NCI-H2081 (cell line): ENCODE measurements at regions not wholly inside any gene's neighbourhood (a gene's known extent, or its start where the extent isn't known, plus 50 kb on each side); places are given as distances from the start of the nearest gene placed in this dataset.
"Not testable (repeated sequence)": the region's sequence is repeated elsewhere in the genome, so short reads cannot be mapped to it uniquely, and the experiment has no call there.

Source experiments
- DNase-seq, 2 experiments: peaks; one replicate each; lab custom pipeline; 2025; lab: John Stamatoyannopoulos, UW

- no peak for DNase-seq
Measured at GRCh38 chr14:97802430-97803373, 1005.5 kb downstream of the VRK1 start.

DNA sequence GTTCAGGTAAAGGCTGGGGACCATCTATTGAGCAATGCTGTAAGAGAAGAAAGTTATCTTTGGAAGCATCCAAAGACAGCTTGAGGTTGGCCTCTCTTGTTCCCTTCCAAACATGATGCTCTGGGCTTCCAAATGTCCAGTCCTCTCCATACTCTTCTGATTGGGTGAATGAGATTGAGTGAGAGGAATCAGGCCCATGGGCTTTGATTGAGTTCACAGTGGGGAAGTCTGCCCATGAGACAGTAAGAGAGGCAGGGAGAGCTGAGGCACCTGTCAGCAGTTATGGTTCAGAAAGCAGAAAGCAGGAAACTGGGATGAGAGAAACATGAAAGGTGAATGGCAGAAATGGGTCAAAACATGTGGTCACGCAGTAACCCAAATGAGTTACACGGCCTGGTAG is 1006.9 kb downstream of the VRK1 start:
- no peak for DNase-seq

DNA sequence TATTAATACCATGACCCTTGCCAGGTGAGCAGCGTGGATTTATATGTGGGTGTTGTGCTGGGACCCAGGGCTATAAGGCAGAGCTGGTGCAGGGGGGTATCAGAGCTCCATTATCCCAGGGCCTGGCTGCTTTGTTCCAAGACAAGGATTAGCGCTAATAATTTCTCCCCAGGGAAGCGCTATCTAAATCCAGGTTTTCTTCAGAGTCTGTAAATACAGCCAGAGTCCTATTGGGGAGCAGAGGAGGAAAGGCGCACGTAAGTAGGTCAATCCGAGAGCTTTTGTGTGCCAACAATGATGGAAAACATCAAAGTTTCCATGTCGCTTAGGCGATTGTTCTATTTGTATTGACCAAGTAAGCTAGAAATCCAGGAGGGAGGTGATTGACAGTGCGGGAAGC is 1009.7 kb downstream of the VRK1 start:
- DNase-seq: no peak

- DNase-seq: not testable (repeated sequence)
Measured at GRCh38 chr14:97808541-97808940, 1011.4 kb downstream of the VRK1 start.

GRCh38 chr14:97813556-97813955 is 1016.4 kb downstream of the VRK1 start:
- DNase-seq: no peak

DNA sequence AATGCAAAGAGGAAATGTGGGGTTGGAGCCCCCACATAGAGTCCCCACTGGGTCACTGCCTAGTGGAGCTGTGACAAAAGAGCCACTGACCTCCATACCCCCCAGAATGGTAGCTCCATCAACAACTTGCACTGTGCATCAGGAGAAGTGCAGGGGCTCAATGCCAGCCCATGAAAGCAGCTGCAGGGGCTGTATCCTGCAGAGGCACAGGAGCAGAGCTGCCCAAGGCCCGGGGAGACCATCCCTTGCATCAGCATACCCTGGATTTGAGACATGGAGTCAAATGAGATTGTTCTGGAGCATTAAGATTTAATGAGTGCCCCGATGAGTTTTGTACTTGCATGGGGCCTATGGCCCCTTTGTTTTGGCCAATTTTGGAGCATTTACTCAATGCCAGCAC is 1023.6 kb downstream of the VRK1 start:
- DNase-seq: no peak

GRCh38 chr14:97824218-97824617 is 1027.0 kb downstream of the VRK1 start:
- DNase-seq: no peak

DNA sequence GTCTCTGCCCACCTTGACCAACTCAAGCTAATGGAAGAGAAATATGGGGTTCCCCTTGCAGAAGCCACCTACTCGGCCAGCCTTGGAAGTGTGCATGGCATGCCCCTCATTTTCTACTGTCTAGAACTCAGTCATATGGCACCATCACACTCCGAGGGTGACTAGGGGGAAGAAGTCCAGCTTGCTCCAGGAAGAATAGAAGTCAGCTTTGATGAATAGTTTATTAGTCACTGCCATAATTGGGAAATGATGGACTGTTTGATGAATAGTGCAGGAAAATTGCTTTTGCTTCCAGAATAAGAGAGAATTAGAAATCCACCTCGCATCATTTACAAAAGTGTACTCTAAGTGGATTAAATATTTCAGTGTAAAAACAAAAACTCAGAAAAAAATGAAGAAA is 1030.6 kb downstream of the VRK1 start:
- DNase-seq: no peak

DNA sequence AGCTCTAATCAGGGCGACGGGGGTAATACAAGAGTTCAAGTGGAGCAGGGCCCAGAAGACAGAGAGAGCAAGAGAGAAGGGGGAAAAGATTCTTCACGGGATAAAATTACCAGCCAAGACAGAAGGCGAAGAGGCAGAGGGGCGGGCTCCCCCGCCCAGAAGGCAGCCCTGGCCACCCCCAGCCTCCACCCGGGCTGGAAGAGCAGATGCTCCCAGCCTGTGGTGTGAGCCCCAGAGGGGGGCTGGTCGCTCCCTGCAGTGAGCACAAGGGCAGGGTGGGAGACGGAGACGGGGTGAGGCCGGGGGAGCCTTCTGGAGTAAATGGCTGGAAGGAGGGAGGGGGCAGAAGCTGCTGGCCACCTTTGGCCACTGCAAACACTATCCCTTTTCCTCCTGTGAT is 1035.6 kb downstream of the VRK1 start:
- no peak for DNase-seq

DNA sequence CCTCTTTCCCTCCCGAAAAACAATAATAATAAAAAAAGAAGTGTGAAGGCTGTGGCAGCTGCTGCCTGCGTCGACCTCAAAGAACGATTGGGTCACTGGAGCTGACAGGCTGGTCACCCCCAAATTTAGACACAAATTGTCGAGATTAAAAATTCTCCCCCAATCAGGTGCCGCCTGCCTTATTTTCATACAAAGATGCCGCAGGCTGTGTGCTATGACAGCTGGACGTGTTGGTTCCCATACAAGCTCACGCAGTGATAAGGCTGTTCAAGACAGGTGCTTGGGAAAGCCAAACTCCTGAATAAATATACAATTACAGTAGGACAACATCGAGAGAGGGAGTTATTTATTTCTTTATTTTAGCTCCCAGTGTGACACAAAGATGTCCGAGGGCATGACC is 1041.8 kb downstream of the VRK1 start:
- DNase-seq: no peak

- no peak for DNase-seq
Measured at GRCh38 chr14:97840159-97840558, 1043.0 kb downstream of the VRK1 start.

DNA sequence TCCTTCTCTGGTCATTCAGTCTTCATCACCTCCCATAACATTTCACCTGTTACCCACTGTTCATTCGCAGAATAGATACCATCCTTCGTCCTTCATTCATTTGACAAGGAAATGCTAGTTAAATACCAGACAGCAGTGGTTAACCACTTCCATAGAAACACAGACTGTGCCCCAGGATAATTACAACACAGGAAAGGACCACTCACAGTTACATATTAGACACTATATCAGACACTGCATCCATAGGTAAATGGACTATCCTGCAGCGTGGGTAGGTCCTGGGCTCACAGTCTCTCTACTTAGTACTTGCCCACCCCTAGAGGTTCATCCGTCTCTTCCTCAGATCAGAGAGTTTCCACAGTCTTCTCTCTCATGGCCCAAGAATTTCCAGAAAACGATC is 1044.6 kb downstream of the VRK1 start:
- DNase-seq: no peak

DNA sequence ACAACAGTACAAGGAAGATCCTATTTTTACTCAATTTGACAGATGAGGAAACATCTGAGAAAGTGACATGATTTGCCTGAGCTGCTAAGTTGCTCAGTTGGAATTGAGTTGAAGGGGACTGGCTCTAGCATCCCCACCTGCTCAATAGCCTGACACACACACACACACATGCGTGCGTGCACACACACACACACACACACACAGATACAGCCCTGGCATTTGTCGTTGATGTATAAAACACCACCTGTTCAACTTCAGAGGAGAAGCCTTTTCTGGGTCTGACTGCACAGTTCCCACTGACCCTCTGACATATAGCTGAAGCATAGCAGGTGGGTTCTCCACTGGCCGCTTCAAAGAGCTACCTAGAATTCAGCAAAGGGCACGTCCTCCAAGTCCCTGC is 1045.9 kb downstream of the VRK1 start:
- no peak for DNase-seq

GRCh38 chr14:97844042-97844441 is 1046.9 kb downstream of the VRK1 start:
- no peak for DNase-seq

DNA sequence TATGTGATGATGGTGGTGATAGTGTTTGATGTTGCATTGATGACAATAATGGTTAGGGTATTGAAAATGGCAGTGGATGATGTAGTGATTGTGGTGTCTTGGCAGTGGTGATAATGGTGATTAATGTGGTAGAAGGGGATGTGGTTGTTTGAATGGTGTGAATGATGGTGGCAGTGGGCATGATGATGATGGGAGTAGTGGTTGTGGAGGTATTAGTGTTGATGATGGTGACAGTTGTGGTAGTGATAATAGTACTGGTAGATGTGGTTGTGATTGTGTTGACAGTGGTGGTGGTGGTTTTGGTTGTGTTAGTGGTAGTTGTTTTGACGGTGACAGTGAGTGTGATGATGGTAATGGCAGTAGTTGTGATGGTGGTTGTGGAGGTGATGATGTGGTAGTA is 1049.0 kb downstream of the VRK1 start:
- DNase-seq: no peak

- DNase-seq: no peak
Measured at GRCh38 chr14:97848317-97848980, 1051.3 kb downstream of the VRK1 start.

DNA sequence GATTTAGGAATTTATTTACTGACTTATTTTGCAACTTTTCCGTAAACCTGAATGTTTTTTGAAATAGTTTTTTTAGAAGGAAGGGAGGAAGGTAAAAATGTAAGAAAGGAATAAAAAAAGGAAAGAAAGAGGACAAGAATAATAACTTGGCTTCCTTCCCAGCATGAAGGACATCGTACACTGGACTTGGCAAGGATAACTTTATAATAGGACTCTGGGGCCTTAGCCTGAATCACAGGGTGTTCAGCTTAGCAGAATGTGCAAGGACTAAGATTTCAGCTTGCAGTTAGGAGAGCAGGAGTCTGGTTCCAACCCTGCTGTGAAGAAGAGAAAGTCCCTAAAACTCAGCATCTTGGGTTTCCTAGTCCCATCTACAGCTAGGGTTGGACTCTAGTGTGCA is 1053.3 kb downstream of the VRK1 start:
- no peak for DNase-seq

GRCh38 chr14:97850886-97851285 is 1053.7 kb downstream of the VRK1 start:
- DNase-seq: no peak

- DNase-seq: no peak
Measured at GRCh38 chr14:97851428-97851995, 1054.3 kb downstream of the VRK1 start.

- no peak for DNase-seq
Measured at GRCh38 chr14:97854918-97855317, 1057.7 kb downstream of the VRK1 start.

DNA sequence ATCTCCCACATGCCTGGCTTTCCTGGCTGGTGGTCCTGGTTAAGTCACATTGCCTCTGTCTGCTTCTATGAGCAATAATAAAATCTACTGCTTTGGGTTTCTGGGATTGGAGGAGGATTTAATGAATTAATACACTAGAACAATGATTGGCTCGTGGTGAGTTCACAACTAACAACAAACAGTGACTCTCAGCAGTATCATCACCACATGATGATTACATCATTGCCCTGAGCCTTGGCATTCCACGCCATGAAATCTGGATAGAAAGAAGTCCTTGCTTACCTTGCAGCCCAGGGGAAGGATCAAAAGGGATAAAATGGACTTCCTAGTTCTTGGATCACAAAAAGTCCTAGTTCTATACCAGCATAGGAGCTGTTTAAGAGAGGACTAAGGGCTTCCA is 1069.0 kb downstream of the VRK1 start:
- no peak for DNase-seq

DNA sequence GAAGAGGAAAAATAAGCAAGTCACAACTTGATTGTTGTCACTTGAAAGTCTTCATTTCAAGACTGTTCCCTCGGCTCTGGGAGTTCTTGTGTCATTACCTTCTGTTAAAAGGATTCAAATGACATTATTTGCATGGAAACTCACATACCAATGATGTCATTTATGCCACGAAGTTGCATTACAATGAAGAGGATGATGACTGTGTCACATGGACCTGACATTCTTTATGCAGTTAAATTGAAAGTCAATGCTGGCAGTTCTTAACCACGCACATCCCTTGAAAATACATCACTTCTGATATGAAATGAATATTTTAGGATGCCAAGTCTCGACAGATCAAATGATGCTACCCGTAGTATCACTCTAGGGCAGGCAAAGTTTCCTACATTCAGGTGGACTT is 1069.5 kb downstream of the VRK1 start:
- no peak for DNase-seq

DNA sequence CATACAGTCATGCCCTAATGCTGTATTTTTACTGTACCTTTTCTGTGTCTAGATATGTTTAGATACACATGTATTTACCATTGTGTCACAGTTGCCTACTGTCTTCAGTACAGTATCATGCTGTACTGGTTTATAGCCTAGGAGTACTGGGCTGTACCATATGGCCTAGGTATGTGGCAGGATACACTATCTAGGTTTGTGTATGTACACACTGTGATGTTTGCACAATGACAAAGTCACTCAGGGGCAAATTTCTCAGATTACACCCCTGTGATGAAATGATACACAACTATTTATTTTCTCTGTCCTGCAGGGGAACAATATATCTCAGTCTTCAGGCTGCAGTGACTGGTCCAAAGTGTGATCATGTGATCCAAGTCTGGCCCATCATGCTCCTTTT is 1076.1 kb downstream of the VRK1 start:
- DNase-seq: no peak
